Chondrocyte (in vitro differentiated cells): ENCODE measurements at regions not wholly inside any gene's neighbourhood (a gene's known extent, or its start where the extent isn't known, plus 50 kb on each side); places are given as distances from the start of the nearest gene placed in this dataset.

Experiments used
- DNase-seq: peaks from one replicate; pipeline ENCODE4 v3.0.0; 2021; ENCODE audit warnings: mixed read lengths, low spot score
- H3K27ac Mint-ChIP-seq: one replicate; pipeline ENCODE4 v1.8.0; 2021; ENCODE audit warnings: mild to moderate bottlenecking, moderate library complexity, mixed read lengths; ENCODE audit not compliant: unreplicated experiment
- H3K27me3 Mint-ChIP-seq: 2 replicates; pipeline ENCODE4 v1.8.0; 2021; ENCODE audit warnings: low read depth, mixed read lengths
- H3K36me3 Mint-ChIP-seq: 2 replicates; pipeline ENCODE4 v1.8.0; 2021; ENCODE audit warnings: low read depth, mixed read lengths
- H3K4me1 Mint-ChIP-seq: 2 replicates; pipeline ENCODE4 v1.8.0; 2021; ENCODE audit warnings: low read depth, mild to moderate bottlenecking, mixed read lengths
- H3K4me3 Mint-ChIP-seq: one replicate; pipeline ENCODE4 v1.8.0; 2021; ENCODE audit warnings: mild to moderate bottlenecking, moderate library complexity, mixed read lengths; ENCODE audit not compliant: unreplicated experiment
- H3K9me3 Mint-ChIP-seq: 2 replicates; pipeline ENCODE4 v1.8.0; 2021; ENCODE audit warnings: low read depth, mixed read lengths
- CTCF ChIP-seq: fragments of 200-600 bp; sonication (generic); IDR thresholded peaks from 2 replicates; pipeline ENCODE4 v1.5.0; 2021; ENCODE audit warnings: antibody characterized with exemption, mild to moderate bottlenecking, moderate library complexity

- H3K4me1 Mint-ChIP-seq, result peaks cover 46% of the 10 kb centered on the region
Observed at GRCh38 chr5:68419081-68419636, 203.6 kb downstream of the PIK3R1 start.

GRCh38 chr5:68419637-68420452 is 204.3 kb downstream of the PIK3R1 start:
- no peak for DNase-seq
- H3K27me3 Mint-ChIP-seq, result no peaks in the 10 kb centered on the region
- TF ChIP-seq CTCF, result no peak
- H3K4me1 Mint-ChIP-seq, result peaks cover 48% of the 10 kb centered on the region
- H3K36me3 Mint-ChIP-seq, result peaks cover 2% of the 10 kb centered on the region
- H3K9me3 Mint-ChIP-seq, result no peaks in the 10 kb centered on the region
- no peak overlapping the region for H3K4me3 Mint-ChIP-seq
- H3K27ac Mint-ChIP-seq, result peak overlapping the region; percentile 86

More at GRCh38 chr5:68419081-68419636, 203.6 kb downstream of the PIK3R1 start:
- H3K9me3 Mint-ChIP-seq, result no peaks in the 10 kb centered on the region
- no peak for TF ChIP-seq CTCF
- no peaks in the 10 kb centered on the region for H3K27me3 Mint-ChIP-seq
- H3K36me3 Mint-ChIP-seq, result peaks cover 2% of the 10 kb centered on the region
- peak overlapping the region; percentile 86 for H3K27ac Mint-ChIP-seq
- H3K4me3 Mint-ChIP-seq, result no peak overlapping the region
- DNase-seq, result no peak

GRCh38 chr5:68420476-68421344 is 205.2 kb downstream of the PIK3R1 start:
- no peak for DNase-seq
- Mint-ChIP-seq H3K27ac (no peak overlapping the region), H3K27me3 (no peaks in the 10 kb centered on the region), H3K4me3 (no peak overlapping the region), H3K4me1 (peaks cover 42% of the 10 kb centered on the region), H3K36me3 (peaks cover 2% of the 10 kb centered on the region), H3K9me3 (no peaks in the 10 kb centered on the region)
- no peak for TF ChIP-seq CTCF

GRCh38 chr5:68421485-68422220 is 206.1 kb downstream of the PIK3R1 start:
- Mint-ChIP-seq H3K27ac (no peak overlapping the region), H3K36me3 (peaks cover 2% of the 10 kb centered on the region), H3K27me3 (no peaks in the 10 kb centered on the region), H3K4me1 (peaks cover 39% of the 10 kb centered on the region), H3K9me3 (no peaks in the 10 kb centered on the region), H3K4me3 (no peak overlapping the region)
- TF ChIP-seq CTCF, result no peak
- DNase-seq, result no peak
